ENCODE measurements at regions not wholly inside any gene's neighbourhood (a gene's known extent, or its start where the extent isn't known, plus 50 kb on each side); places are given as distances from the start of the nearest gene placed in this dataset.

DNA sequence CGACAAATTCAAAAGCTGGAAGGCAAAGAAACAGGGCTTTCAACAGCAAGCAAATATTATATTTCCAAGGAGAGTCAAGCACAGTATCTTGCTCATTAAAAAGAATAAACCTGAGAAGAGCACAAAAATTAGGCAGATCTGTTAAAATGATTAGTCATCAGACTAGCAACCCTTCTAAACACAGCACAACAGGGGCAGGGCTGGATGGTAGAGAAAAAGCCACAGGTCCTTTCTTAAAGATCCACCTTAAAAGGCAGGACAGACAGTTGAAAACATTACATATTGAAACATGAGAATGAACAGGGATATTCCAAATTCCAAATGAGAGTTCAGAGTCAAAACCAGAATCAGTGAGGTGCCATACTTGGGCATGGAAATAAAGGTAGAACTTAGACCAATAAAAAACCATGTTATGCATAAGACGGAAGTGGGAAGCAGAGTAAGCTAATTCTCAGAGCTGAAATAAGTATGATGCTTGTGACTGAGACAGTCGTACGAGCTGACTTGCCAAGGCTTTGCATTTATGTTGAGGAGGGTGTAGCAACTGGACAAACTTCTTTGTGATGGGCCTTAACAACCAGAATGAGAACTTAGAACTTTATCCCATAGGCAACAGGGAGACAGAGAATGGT lies 126.9 kb upstream of the FAM9B start:
- H2AFZ ChIP-seq (ENCODE audit: low read depth) = no peak overlapping the region
- no peaks in the 10 kb centered on the region for H3K36me3 ChIP-seq (ENCODE audit: insufficient read depth)
- H3K27me3 ChIP-seq (ENCODE audit: insufficient read depth, low read depth) = no peaks in the 10 kb centered on the region
- H3K9ac ChIP-seq = no peak overlapping the region
- no peak overlapping the region for H3K4me3 ChIP-seq (IDR thresholded peaks at IDR 0.05; ENCODE audit: insufficient read depth, low read depth, low read length)
- H3K4me2 ChIP-seq = no peak overlapping the region
- peaks cover 24% of the 10 kb centered on the region for H3K4me1 ChIP-seq (ENCODE audit: low read depth, poor library complexity, severe bottlenecking)
- no peaks in the 10 kb centered on the region for H3K79me2 ChIP-seq (ENCODE audit: insufficient read depth, low read depth)
- TF ChIP-seq, protein P1, sequence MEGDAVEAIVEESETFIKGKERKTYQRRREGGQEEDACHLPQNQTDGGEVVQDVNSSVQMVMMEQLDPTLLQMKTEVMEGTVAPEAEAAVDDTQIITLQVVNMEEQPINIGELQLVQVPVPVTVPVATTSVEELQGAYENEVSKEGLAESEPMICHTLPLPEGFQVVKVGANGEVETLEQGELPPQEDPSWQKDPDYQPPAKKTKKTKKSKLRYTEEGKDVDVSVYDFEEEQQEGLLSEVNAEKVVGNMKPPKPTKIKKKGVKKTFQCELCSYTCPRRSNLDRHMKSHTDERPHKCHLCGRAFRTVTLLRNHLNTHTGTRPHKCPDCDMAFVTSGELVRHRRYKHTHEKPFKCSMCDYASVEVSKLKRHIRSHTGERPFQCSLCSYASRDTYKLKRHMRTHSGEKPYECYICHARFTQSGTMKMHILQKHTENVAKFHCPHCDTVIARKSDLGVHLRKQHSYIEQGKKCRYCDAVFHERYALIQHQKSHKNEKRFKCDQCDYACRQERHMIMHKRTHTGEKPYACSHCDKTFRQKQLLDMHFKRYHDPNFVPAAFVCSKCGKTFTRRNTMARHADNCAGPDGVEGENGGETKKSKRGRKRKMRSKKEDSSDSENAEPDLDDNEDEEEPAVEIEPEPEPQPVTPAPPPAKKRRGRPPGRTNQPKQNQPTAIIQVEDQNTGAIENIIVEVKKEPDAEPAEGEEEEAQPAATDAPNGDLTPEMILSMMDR (conservative IDR thresholded peaks at IDR 0.05; ENCODE audit: low read depth, low read length) = no peak
- H3K27ac ChIP-seq = no peak overlapping the region
- no peaks in the 10 kb centered on the region for H4K20me1 ChIP-seq (ENCODE audit: insufficient read depth)

- peaks cover 36% of the 10 kb centered on the region for H3K4me1 ChIP-seq (ENCODE audit: low read depth, poor library complexity, severe bottlenecking)
- H3K27ac ChIP-seq = no peak overlapping the region
- no peaks in the 10 kb centered on the region for H3K36me3 ChIP-seq (ENCODE audit: insufficient read depth)
- no peaks in the 10 kb centered on the region for H4K20me1 ChIP-seq (ENCODE audit: insufficient read depth)
- TF ChIP-seq, protein P1 (conservative IDR thresholded peaks at IDR 0.05; ENCODE audit: low read depth, low read length) = no peak
- H3K9ac ChIP-seq = no peak overlapping the region
- no peak overlapping the region for H2AFZ ChIP-seq (ENCODE audit: low read depth)
- H3K4me2 ChIP-seq = no peak overlapping the region
- no peaks in the 10 kb centered on the region for H3K27me3 ChIP-seq (ENCODE audit: insufficient read depth, low read depth)
- H3K4me3 ChIP-seq (IDR thresholded peaks at IDR 0.05; ENCODE audit: insufficient read depth, low read depth, low read length) = no peak overlapping the region
- no peaks in the 10 kb centered on the region for H3K79me2 ChIP-seq (ENCODE audit: insufficient read depth, low read depth)
These were observed 128.8 kb upstream of the FAM9B start for GRCh38 chrX:9162698-9163097.

GRCh38 chrX:9163214-9163709 lies 129.3 kb upstream of the FAM9B start:
- Histone ChIP-seq H3K27ac (no peak overlapping the region), H4K20me1 (ENCODE audit: insufficient read depth) (no peaks in the 10 kb centered on the region), H3K4me1 (ENCODE audit: low read depth, poor library complexity, severe bottlenecking) (peaks cover 36% of the 10 kb centered on the region), H2AFZ (ENCODE audit: low read depth) (no peak overlapping the region), H3K79me2 (ENCODE audit: insufficient read depth, low read depth) (no peaks in the 10 kb centered on the region), H3K27me3 (ENCODE audit: insufficient read depth, low read depth) (no peaks in the 10 kb centered on the region), H3K4me3 (IDR thresholded peaks at IDR 0.05; ENCODE audit: insufficient read depth, low read depth, low read length) (no peak overlapping the region), H3K9ac (no peak overlapping the region), H3K4me2 (no peak overlapping the region), H3K36me3 (ENCODE audit: insufficient read depth) (no peaks in the 10 kb centered on the region)
- TF ChIP-seq, protein P1 (conservative IDR thresholded peaks at IDR 0.05; ENCODE audit: low read depth, low read length) = no peak

GRCh38 chrX:9164086-9164485 lies 130.2 kb upstream of the FAM9B start:
- no peak overlapping the region for H3K4me3 ChIP-seq (IDR thresholded peaks at IDR 0.05; ENCODE audit: insufficient read depth, low read depth, low read length)

More at GRCh38 chrX:9164086-9164485, 130.2 kb upstream of the FAM9B start:
- no peaks in the 10 kb centered on the region for H4K20me1 ChIP-seq (ENCODE audit: insufficient read depth)
- H3K79me2 ChIP-seq (ENCODE audit: insufficient read depth, low read depth) = no peaks in the 10 kb centered on the region
- peaks cover 36% of the 10 kb centered on the region for H3K4me1 ChIP-seq (ENCODE audit: low read depth, poor library complexity, severe bottlenecking)
- no peaks in the 10 kb centered on the region for H3K27me3 ChIP-seq (ENCODE audit: insufficient read depth, low read depth)
- no peak overlapping the region for H3K4me2 ChIP-seq
- H3K36me3 ChIP-seq (ENCODE audit: insufficient read depth) = no peaks in the 10 kb centered on the region
- TF ChIP-seq, protein P1 (conservative IDR thresholded peaks at IDR 0.05; ENCODE audit: low read depth, low read length) = no peak
- no peak overlapping the region for H3K27ac ChIP-seq
- no peak overlapping the region for H3K9ac ChIP-seq
- H2AFZ ChIP-seq (ENCODE audit: low read depth) = no peak overlapping the region
